ENCODE measurements at regions not wholly inside any gene's neighbourhood (a gene's known extent, or its start where the extent isn't known, plus 50 kb on each side); places are given as distances from the start of the nearest gene placed in this dataset.
"Not testable (repeated sequence)": the region's sequence is repeated elsewhere in the genome, so short reads cannot be mapped to it uniquely, and the experiment has no call there.

DNA sequence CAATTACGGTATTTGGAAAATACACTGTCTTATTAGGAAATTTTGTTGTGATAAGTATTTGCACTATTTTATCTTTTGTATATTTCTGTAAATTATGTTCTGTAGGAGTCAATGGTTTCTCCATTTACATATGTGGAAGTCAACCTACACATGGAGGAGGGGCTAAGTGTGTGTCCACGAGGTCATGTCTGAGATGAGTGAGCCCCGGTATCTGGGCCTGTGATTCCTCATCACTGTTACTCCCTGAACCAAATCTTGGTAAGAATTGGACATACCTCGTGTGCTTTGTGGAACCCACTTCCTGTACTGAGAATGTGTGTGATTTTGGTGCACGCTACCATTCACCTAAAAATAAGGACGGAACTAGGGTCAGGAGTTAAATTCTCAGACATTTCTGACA lies 1105.5 kb downstream of the TMEM121 start:
- TF ChIP-seq, protein P1, sequence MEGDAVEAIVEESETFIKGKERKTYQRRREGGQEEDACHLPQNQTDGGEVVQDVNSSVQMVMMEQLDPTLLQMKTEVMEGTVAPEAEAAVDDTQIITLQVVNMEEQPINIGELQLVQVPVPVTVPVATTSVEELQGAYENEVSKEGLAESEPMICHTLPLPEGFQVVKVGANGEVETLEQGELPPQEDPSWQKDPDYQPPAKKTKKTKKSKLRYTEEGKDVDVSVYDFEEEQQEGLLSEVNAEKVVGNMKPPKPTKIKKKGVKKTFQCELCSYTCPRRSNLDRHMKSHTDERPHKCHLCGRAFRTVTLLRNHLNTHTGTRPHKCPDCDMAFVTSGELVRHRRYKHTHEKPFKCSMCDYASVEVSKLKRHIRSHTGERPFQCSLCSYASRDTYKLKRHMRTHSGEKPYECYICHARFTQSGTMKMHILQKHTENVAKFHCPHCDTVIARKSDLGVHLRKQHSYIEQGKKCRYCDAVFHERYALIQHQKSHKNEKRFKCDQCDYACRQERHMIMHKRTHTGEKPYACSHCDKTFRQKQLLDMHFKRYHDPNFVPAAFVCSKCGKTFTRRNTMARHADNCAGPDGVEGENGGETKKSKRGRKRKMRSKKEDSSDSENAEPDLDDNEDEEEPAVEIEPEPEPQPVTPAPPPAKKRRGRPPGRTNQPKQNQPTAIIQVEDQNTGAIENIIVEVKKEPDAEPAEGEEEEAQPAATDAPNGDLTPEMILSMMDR (IDR thresholded peaks at IDR 0.05), result no peak
- Histone ChIP-seq H3K4me3 (no peak overlapping the region), H3K4me1 (ENCODE audit: low read depth) (no peaks in the 10 kb centered on the region), H3K36me3 (ENCODE audit: low read depth) (no peaks in the 10 kb centered on the region), H3K9me3 (no peaks in the 10 kb centered on the region)
- DNase-seq (no peak), ATAC-seq (no peak)
- intact Hi-C loops (cut with DNase I, micrococcal nuclease), result no loop called here

DNA sequence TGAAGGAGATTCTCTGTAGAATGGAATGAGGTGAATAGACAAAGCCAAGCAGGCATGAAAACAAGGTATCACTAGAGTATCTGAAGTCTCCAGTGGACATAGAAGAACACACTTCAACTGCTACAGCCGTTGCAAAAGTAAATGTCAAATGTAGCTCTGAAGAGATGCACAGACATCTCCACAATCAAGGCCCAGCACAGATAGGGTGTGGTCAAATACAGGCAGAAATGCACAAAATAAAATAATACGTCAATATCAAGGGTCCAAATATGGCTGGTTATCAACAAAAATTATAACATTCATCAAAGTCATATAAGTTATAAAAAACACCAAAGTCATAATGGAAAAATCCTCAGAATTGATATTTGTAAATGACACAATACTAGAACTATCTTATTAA lies 1107.3 kb downstream of the TMEM121 start:
- DNase-seq, result no peak

DNA sequence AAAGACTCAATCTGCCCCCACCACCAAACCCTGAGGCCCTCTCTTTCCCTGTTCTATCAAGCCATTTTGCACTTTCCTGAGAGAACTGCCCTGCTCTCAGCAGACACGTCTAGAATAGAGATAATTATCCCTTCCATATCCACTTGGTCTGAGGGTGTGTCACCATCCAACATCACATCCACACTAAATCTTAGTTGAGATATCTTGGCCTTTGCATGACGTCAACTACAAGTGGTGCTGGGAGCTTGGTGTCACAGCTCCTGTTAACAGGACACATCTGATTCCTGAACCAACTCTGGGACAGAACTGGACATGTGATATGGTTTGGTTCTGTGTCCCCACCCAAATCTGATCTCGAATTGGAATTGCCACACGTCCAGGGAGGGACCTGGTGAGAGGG lies 1109.2 kb downstream of the TMEM121 start:
- no peaks in the 10 kb centered on the region for H3K4me1 ChIP-seq (ENCODE audit: low read depth)
- TF ChIP-seq, protein P1 (IDR thresholded peaks at IDR 0.05), result no peak
- H3K36me3 ChIP-seq (ENCODE audit: low read depth), result no peaks in the 10 kb centered on the region
- no peaks in the 10 kb centered on the region for H3K9me3 ChIP-seq
- H3K4me3 ChIP-seq, result no peak overlapping the region
- DNase-seq, result no peak
- no peak for ATAC-seq
- intact Hi-C loops (cut with DNase I, micrococcal nuclease), result no loop called here

More for the DNA sequence above, 1107.3 kb downstream of the TMEM121 start:
- Histone ChIP-seq H3K4me3 (no peak overlapping the region), H3K36me3 (ENCODE audit: low read depth) (no peaks in the 10 kb centered on the region), H3K4me1 (ENCODE audit: low read depth) (no peaks in the 10 kb centered on the region), H3K9me3 (no peaks in the 10 kb centered on the region)
- TF ChIP-seq, protein P1 (IDR thresholded peaks at IDR 0.05), result no peak
- no peak for ATAC-seq
- intact Hi-C loops (cut with DNase I, micrococcal nuclease), result no loop called here

DNA sequence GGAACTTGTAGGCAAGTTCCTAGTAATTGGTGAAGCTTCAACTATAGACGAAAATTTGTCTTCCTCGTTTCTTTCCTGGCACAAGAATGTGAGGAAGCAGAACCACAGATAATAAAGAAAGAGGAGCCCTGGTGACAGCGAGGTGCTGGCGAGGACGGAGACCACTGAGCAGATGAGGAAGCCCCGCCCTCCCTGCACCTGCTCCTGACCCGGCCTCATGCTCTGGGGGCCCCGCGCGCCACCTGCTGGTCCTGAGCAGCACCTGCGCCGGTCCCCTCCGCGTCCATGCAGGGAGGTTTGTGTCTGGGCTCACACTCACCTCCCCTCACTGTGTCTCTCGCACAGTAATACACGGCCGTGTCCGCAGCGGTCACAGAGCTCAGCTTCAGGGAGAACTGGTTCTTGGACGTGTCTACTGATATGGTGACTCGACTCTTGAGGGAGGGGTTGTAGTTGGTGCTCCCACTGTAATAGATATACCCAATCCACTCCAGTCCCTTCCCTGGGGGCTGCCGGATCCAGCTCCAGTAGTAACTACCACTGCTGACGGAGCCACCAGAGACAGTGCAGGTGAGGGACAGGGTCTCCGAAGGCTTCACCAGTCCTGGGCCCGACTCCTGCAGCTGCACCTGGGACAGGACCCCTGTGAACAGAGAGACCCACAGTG lies 1112.5 kb downstream of the TMEM121 start:
- ATAC-seq (peak; percentile 63), DNase-seq (peak; percentile 23 to 60 (median 39))
- H3K4me1 ChIP-seq (ENCODE audit: low read depth); H3K9me3 ChIP-seq; H3K4me3 ChIP-seq; H3K36me3 ChIP-seq (ENCODE audit: low read depth); intact Hi-C loops (cut with DNase I, micrococcal nuclease): not testable (repeated sequence)
- TF ChIP-seq, protein P1 (IDR thresholded peaks at IDR 0.05), result peak; percentile 12

DNA sequence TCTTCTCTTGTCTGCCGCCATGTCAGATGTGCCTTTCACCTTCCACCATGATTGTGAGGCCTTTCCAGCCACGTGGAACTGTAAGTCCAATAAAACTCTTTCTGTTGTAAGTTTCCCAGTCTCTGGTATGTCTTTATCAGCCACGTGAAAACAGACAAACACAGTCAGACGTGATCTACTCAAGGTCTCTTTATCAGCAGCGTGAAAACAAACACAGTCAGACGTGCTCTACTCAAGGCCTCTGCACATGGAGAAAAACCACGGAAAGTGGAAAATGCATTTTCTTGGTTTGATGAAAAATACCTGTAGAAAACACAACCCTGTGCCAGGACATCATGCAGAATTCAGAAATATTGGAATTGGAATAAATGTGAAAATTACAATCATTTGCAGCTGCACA lies 1115.7 kb downstream of the TMEM121 start:
- Histone ChIP-seq H3K4me1 (ENCODE audit: low read depth) (no peaks in the 10 kb centered on the region), H3K36me3 (ENCODE audit: low read depth) (no peaks in the 10 kb centered on the region), H3K4me3 (no peak overlapping the region), H3K9me3 (no peaks in the 10 kb centered on the region)
- ATAC-seq, result no peak
- TF ChIP-seq, protein P1 (IDR thresholded peaks at IDR 0.05), result no peak
- intact Hi-C loops (cut with DNase I, micrococcal nuclease), result no loop called here
- DNase-seq, result no peak

DNA sequence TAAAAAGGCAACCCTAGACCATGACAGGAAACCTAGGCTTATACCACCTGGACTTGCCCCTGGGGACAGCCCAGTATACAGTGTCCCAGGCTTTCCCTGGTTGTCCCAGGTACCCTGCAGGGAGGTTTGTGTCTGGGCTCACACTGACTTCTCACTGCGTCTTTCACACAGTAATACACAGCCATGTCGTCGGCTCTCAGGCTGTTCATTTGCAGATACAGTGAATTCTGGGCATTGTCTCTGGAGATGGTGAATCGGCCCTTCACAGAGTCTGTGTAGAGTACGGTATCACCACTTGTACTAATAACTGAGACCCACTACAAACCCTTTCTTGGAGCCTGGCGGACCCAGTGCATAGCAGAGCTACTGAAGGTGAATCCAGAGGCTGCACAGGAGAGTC lies 1116.6 kb downstream of the TMEM121 start:
- not testable (repeated sequence) for ATAC-seq

DNA sequence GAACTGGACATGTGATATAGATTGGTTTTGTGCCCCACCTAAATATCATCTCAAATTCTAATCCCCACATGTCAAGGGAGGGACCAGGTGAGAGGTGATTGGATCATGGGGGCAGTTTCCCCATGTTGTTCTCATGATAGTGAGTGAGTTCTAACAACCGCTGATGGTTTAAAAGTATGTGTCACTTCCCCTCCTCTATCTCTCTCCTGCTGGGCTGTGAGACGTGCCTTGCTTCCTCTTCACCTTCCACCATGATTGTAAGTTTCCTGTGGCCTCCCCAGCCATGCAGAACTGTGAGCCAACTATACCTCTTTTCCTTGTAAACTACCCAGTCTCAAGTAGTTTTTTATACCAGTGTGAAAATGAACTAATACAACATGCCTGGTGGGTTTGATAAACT lies 1122.5 kb downstream of the TMEM121 start:
- H3K4me3 ChIP-seq; intact Hi-C loops (cut with DNase I, micrococcal nuclease); H3K4me1 ChIP-seq (ENCODE audit: low read depth); DNase-seq; ATAC-seq; H3K9me3 ChIP-seq; H3K36me3 ChIP-seq (ENCODE audit: low read depth): not testable (repeated sequence)

More for the DNA sequence above, 1116.6 kb downstream of the TMEM121 start:
- DNase-seq; H3K4me3 ChIP-seq; intact Hi-C loops (cut with DNase I, micrococcal nuclease); H3K9me3 ChIP-seq; H3K4me1 ChIP-seq (ENCODE audit: low read depth); H3K36me3 ChIP-seq (ENCODE audit: low read depth): not testable (repeated sequence)

Measured in mucosa of descending colon (tissue), 3 donors.